ENCODE measurements at regions not wholly inside any gene's neighbourhood (a gene's known extent, or its start where the extent isn't known, plus 50 kb on each side); places are given as distances from the start of the nearest gene placed in this dataset.

DNA sequence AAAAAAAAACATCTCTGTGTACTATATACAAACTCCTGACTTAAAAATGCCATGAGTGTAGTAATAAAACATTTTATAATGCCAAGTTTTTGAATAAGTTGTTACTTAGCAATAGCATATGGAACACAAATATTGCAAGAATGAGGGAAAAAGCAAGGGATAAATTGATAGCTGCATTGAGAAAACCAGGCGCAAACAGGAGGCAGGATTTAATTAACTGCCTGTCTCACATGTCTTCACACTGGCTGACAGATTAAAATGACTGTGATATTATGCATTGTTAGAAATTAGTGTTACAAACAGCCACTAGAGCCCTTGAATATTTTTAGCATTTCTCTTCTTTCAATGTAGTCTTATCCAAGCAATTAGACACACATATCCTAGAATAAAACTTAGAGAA is 1817.5 kb upstream of the NUDT12 start:
- H3K36me3 Mint-ChIP-seq (ENCODE audit: low read depth): no peaks in the 10 kb centered on the region
- no peaks in the 10 kb centered on the region for H3K4me1 Mint-ChIP-seq
- intact Hi-C loops (cut with micrococcal nuclease): no loop called here
- H3K27ac Mint-ChIP-seq: no peak overlapping the region
- DNase-seq: no peak
- no peaks in the 10 kb centered on the region for H3K27me3 Mint-ChIP-seq
- H3K4me3 Mint-ChIP-seq: no peak overlapping the region
- H3K9me3 Mint-ChIP-seq: peaks cover 7% of the 10 kb centered on the region

DNA sequence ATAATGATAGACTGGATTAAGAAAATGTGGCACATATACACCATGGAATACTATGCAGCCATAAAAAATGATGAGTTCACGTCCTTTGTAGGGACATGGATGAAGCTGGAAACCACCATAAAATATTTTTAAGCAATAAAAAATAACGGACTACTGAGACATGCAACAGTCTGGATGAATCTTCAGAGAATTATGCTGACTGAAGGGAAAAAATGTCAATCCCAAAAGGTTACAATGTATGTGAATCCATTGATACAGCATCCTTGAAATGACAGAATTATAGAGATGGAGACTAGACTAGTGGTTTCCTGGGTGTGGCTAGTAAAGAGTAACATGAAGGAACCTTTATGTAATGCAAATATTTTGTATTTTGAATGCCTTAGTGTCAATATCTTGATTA is 1808.6 kb upstream of the NUDT12 start:
- no peaks in the 10 kb centered on the region for H3K9me3 Mint-ChIP-seq
- no peaks in the 10 kb centered on the region for H3K4me1 Mint-ChIP-seq
- no peaks in the 10 kb centered on the region for H3K36me3 Mint-ChIP-seq (ENCODE audit: low read depth)
- intact Hi-C loops (cut with micrococcal nuclease): no loop called here
- DNase-seq: no peak
- no peak overlapping the region for H3K27ac Mint-ChIP-seq
- no peaks in the 10 kb centered on the region for H3K27me3 Mint-ChIP-seq
- no peak overlapping the region for H3K4me3 Mint-ChIP-seq

DNA sequence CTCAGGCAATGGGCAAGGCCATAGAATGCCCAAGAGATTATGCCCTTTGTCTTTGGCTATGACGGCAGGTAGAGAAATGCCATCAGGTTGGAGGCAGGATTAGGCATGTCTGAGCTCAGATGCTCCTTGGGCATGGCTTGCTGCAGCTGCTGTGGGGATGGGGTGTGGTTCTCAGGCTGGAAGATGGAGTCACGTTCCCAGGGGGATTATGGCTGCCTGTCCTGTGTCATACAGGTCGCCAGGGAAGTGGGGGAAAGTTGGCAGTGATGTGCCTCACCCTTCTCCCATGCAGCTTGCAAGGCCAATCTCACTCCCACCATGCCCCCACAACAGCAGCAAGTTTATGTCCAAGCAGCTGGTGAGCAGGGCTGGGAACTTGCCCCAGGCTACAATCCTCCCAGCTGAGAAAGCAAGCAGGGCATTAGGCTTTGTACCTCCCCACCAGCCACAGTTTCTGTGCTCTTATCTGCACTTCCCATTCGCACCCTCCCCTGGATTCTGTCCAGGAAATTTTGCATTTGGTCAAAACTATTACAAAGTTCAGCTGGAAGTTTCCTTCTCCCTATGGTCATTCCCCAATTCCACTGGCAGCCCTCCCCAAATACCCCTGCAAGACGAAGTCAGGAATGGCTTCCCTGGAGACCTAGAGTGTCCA is 1788.0 kb upstream of the NUDT12 start:
- Mint-ChIP-seq H3K4me1 (no peaks in the 10 kb centered on the region), H3K9me3 (peaks cover 4% of the 10 kb centered on the region), H3K27ac (no peak overlapping the region), H3K36me3 (ENCODE audit: low read depth) (no peaks in the 10 kb centered on the region), H3K4me3 (no peak overlapping the region), H3K27me3 (no peaks in the 10 kb centered on the region)
- intact Hi-C loops (cut with micrococcal nuclease): no loop called here
- no peak for DNase-seq

DNA sequence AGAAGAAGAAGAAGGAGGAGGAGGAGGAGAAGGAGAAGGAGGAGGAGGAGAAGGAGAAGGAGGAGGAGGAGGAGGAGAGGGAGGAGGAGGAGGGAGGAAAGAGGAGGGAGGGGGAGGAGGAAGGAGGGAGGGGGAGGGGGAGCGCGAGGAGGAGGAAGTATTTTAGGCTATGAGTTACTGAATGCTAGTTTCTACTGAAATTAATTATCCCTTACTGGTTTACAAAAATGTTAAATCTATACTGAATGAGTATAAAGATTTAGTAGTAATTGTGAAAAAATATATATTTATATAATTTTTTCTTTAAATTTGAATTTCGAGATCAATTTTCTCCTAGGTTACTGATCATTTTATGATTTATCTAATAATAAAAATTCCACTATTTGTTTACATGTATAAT is 1769.0 kb upstream of the NUDT12 start:
- no peaks in the 10 kb centered on the region for H3K4me1 Mint-ChIP-seq
- no peaks in the 10 kb centered on the region for H3K9me3 Mint-ChIP-seq
- no peaks in the 10 kb centered on the region for H3K36me3 Mint-ChIP-seq (ENCODE audit: low read depth)
- no peak overlapping the region for H3K27ac Mint-ChIP-seq
- H3K4me3 Mint-ChIP-seq: no peak overlapping the region
- DNase-seq: no peak
- intact Hi-C loops (cut with micrococcal nuclease): no loop called here
- H3K27me3 Mint-ChIP-seq: no peaks in the 10 kb centered on the region

DNA sequence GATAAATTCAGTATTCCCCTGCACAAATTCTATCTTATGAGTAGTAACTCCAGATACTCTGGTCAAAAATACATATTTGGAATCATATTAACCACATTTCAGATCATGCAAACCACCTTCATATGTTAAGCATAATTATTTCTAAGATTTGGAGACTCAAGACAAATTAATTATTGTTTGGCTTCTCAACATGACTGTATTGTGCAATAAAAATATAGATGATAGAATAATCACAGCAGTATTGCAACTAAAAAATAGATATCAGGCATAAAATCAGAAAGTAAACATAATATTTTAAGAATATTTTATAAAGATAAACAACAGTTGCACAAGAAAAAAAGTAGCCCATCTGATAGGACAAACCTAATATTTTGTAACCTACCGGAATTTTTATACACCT is 1767.6 kb upstream of the NUDT12 start:
- Mint-ChIP-seq H3K36me3 (ENCODE audit: low read depth) (no peaks in the 10 kb centered on the region), H3K4me1 (no peaks in the 10 kb centered on the region), H3K4me3 (no peak overlapping the region), H3K9me3 (no peaks in the 10 kb centered on the region), H3K27me3 (no peaks in the 10 kb centered on the region), H3K27ac (no peak overlapping the region)
- DNase-seq: no peak
- intact Hi-C loops (cut with micrococcal nuclease): no loop called here

DNA sequence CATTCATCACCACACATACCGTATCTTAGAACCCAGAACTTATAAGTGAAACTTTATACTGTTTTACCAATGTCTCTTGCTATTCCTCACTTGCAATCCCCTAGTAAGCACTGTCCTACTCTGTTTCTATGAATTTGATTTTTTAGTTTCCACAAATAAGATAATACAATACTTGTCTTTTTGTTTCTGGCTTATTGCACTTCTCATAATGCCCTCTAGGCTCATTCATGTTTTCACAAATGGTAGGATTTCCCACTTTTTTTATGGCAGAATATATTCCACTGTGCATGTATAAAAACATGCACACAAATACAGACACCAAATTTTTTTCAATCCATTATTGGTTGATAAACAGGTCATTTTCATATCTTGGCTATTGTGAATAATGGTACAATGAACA is 1742.3 kb upstream of the NUDT12 start:
- no peak for DNase-seq
- Mint-ChIP-seq H3K4me3 (no peak overlapping the region), H3K9me3 (no peaks in the 10 kb centered on the region), H3K27me3 (no peaks in the 10 kb centered on the region), H3K36me3 (ENCODE audit: low read depth) (no peaks in the 10 kb centered on the region), H3K27ac (no peak overlapping the region), H3K4me1 (no peaks in the 10 kb centered on the region)
- intact Hi-C loops (cut with micrococcal nuclease): no loop called here

DNA sequence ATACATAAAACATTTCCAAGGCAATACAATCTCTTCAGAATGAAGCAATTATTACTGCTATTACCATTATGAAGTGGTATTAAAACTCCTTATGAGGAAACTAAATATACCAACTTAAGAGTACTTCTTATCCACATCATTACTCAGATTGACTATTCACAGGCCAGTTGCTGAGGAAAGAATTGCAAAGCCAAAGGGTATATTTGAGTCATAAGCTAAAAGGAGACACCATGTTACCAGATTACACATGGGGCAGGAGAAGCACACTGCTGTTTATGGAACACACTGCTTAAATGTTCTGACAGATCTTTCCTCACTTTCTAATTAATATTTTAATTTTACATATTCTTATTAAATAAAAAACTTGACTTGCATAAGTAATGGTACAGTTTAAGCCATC is 1726.4 kb upstream of the NUDT12 start:
- no peaks in the 10 kb centered on the region for H3K36me3 Mint-ChIP-seq (ENCODE audit: low read depth)
- H3K27ac Mint-ChIP-seq: no peak overlapping the region
- H3K4me1 Mint-ChIP-seq: no peaks in the 10 kb centered on the region
- intact Hi-C loops (cut with micrococcal nuclease): no loop called here
- no peak for DNase-seq
- no peaks in the 10 kb centered on the region for H3K27me3 Mint-ChIP-seq
- H3K4me3 Mint-ChIP-seq: no peak overlapping the region
- peaks cover 8% of the 10 kb centered on the region for H3K9me3 Mint-ChIP-seq

DNA sequence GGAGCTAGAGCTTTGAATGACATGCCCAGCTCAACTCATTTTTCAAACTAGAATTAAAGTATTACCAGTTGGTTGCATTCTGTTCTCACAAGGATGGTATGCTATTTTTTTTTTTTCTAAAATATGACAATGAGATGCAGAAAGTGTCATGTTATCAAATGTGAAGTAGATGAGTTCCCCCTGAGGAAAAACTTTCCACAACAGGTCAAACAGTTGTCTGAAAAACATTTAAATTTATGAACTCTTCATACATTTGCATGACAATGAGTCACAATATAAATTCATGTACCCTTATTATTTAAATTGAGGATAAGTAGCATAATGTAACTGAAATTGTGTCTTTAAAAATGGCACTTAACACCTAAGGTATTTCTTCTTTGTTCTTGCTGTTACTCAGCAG is 1720.5 kb upstream of the NUDT12 start:
- Mint-ChIP-seq H3K4me1 (no peaks in the 10 kb centered on the region), H3K27ac (no peak overlapping the region), H3K27me3 (no peaks in the 10 kb centered on the region), H3K9me3 (no peaks in the 10 kb centered on the region), H3K4me3 (no peak overlapping the region), H3K36me3 (ENCODE audit: low read depth) (no peaks in the 10 kb centered on the region)
- intact Hi-C loops (cut with micrococcal nuclease): no loop called here
- DNase-seq: no peak

DNA sequence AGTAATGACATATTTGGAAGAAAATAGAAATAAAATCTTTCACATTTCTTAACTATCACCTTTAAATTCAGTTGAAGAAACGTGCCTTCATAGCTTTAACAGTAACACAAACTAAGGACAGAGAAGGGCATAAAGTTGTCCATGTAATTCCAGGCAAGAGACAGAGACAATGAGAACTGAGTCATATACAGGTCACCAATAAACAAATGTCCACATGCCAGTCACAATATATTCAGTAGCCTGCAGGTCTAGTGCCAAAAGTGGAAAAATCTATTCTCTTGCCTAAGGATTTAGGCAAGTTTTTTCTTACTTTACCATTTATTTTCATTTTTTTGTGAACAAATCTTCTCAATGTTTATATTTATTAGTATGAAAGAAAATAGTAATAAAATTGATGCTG is 1711.5 kb upstream of the NUDT12 start:
- Mint-ChIP-seq H3K9me3 (peaks cover 12% of the 10 kb centered on the region), H3K27ac (no peak overlapping the region), H3K4me3 (no peak overlapping the region), H3K4me1 (no peaks in the 10 kb centered on the region), H3K36me3 (ENCODE audit: low read depth) (no peaks in the 10 kb centered on the region), H3K27me3 (no peaks in the 10 kb centered on the region)
- intact Hi-C loops (cut with micrococcal nuclease): no loop called here
- no peak for DNase-seq

DNA sequence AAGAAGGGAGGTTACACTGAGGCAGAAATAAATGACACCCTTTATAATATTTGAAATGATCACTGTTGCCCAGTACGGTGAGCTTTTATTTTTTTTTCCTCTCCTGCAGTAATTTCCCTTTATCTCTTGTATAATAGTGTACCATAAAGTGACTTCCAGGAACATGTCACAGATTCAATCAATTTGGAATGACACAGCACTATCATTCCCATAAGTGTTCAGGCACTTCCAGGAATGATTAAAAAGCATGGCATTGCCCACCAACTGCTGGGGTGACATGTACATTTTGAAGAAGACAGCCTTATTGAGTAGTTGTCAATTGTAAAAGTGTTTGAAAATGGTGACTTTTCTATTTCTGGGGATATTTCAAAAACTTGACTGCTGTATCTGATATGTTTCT is 1700.9 kb upstream of the NUDT12 start:
- intact Hi-C loops (cut with micrococcal nuclease): no loop called here
- Mint-ChIP-seq H3K27ac (no peak overlapping the region), H3K4me3 (no peak overlapping the region), H3K9me3 (peaks cover 7% of the 10 kb centered on the region), H3K27me3 (no peaks in the 10 kb centered on the region), H3K36me3 (ENCODE audit: low read depth) (no peaks in the 10 kb centered on the region), H3K4me1 (no peaks in the 10 kb centered on the region)
- DNase-seq: no peak

DNA sequence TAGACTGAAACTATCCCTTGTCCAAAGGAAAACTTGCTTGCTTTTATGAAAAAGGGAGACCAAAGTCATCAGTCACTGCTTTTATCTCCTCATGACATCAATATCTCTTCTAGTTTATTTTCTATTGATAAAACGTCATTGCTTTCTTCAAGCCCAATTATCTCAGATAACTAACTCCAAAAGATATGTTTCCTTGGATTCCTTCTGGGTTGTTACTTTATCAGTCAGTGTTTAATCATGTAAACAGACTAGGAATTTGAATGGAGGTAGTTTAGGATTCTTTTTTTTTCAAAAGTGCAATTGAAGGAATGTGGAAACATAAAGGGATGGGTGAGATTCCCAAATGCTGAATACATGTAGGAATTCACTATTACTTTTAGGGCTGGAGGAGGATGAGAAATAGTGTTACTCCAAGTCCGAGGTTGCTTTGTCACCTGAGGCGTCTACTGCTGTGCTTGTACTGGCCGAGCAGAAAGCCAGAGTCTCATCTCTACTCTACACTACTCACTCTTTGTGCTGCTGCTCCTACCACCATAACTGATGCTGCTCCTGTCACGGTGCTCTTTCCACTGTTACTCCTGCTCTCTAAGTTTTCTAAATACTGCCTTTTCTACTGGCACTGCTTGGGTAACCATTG is 1697.1 kb upstream of the NUDT12 start:
- H3K27ac Mint-ChIP-seq: no peak overlapping the region

DNA sequence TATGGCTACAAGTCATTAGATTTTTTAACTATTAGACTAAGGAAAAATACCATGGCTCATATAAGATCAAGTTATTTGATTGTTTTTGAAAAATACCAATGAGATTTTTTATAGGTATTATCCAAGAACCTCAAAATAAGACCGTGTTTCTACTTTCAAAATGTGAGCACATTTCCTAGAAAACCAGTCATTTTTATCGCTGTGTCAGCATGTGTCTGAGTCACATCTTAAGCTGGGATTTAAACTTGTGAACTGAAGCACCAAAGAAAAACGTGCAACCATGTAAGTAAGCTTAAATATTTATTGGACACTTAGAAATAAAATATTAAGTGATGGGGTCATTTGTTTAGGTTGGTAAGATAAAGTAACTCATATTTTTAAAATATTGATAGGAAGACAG is 1676.0 kb upstream of the NUDT12 start:
- intact Hi-C loops (cut with micrococcal nuclease): no loop called here
- no peak overlapping the region for H3K4me3 Mint-ChIP-seq
- no peaks in the 10 kb centered on the region for H3K36me3 Mint-ChIP-seq (ENCODE audit: low read depth)

More for the DNA sequence above, 1697.1 kb upstream of the NUDT12 start:
- no peak for DNase-seq
- Mint-ChIP-seq H3K27me3 (no peaks in the 10 kb centered on the region), H3K4me3 (no peak overlapping the region), H3K9me3 (no peaks in the 10 kb centered on the region), H3K4me1 (no peaks in the 10 kb centered on the region), H3K36me3 (ENCODE audit: low read depth) (no peaks in the 10 kb centered on the region)
- intact Hi-C loops (cut with micrococcal nuclease): no loop called here

DNA sequence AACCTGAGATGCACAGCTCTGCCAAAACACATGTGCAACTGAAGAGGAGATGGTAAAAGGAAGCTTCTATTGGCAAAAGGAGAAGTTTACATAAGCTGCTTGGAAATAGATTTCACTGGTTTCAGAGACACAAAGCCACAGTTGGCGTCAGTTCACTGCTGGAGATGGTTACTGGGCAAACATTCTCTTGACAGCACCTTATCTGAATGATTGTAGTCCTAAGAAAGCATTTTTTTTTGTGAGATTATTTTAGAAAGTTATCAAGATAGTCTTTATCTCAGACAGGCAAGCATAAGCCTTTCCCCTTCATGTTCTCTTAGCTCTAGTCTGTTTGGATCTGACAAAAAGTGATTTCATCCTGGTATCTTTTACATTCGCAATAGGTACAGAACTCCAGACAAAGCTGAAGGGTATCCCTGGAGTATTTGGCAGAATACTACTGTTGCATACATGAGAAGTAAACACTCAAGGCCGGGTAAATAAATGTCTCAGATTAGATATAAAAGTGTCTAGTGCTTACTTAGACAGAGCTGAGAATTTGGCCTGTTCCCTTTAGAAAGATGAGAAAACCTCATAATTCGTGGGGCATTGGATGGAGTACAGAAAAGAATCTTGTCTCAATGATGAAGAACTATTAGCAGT is 1668.0 kb upstream of the NUDT12 start:
- Mint-ChIP-seq H3K27ac (no peak overlapping the region), H3K4me1 (no peaks in the 10 kb centered on the region), H3K36me3 (ENCODE audit: low read depth) (no peaks in the 10 kb centered on the region), H3K4me3 (no peak overlapping the region), H3K27me3 (no peaks in the 10 kb centered on the region), H3K9me3 (no peaks in the 10 kb centered on the region)
- no peak for DNase-seq
- intact Hi-C loops (cut with micrococcal nuclease): no loop called here

More for the DNA sequence above, 1676.0 kb upstream of the NUDT12 start:
- Mint-ChIP-seq H3K9me3 (no peaks in the 10 kb centered on the region), H3K4me1 (no peaks in the 10 kb centered on the region), H3K27me3 (no peaks in the 10 kb centered on the region), H3K27ac (no peak overlapping the region)
- DNase-seq: no peak

DNA sequence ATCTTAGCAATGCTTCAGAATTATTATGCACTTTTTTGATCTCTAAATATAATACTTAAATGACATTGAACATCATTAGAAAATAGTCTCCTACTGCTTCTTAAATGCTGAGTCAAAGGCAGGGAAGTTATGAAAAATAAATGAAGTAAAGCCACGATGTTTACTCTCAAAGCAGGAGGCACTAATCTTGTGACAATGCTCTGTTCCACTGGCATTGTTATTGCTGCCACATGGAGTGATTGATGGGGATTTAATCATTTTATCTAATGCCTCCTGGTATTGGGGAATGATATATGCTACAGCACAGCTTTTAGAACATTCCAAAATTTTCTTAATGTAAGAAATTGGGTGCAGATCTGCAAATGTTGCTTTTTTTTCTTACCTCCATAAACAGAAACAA is 1655.4 kb upstream of the NUDT12 start:
- DNase-seq: no peak
- Mint-ChIP-seq H3K27ac (no peak overlapping the region), H3K27me3 (no peaks in the 10 kb centered on the region), H3K36me3 (ENCODE audit: low read depth) (no peaks in the 10 kb centered on the region), H3K4me1 (no peaks in the 10 kb centered on the region), H3K4me3 (no peak overlapping the region), H3K9me3 (no peaks in the 10 kb centered on the region)
- intact Hi-C loops (cut with micrococcal nuclease): no loop called here

DNA sequence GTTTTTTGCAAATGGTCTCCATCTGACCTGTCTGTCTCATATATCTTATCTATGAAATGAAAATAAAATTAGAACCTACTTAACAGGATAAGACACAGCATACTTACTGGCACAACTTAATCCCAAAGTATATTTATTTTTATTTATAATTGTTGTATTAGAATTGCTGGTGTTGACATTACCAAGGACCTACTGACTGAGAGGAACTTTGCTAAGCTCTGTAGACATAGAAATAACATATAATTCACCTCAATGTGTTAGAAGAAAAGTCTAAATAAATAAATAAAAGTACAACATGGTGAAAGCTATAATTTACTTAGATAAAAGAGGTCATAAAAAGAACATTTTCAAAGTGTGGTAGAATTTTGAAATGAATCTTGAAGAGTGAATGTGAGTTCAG is 1650.5 kb upstream of the NUDT12 start:
- H3K27me3 Mint-ChIP-seq: no peaks in the 10 kb centered on the region
- H3K4me1 Mint-ChIP-seq: no peaks in the 10 kb centered on the region
- H3K9me3 Mint-ChIP-seq: peaks cover 3% of the 10 kb centered on the region
- H3K36me3 Mint-ChIP-seq (ENCODE audit: low read depth): no peaks in the 10 kb centered on the region
- no peak overlapping the region for H3K27ac Mint-ChIP-seq
- no peak for DNase-seq
- no peak overlapping the region for H3K4me3 Mint-ChIP-seq
- intact Hi-C loops (cut with micrococcal nuclease): no loop called here

Measured in activated CD4-positive, alpha-beta T cell treated with anti-CD3 and anti-CD28 coated beads, Interleukin-2, amount 10 ng/mL, durations not matched to agents 24 days and 14 days (primary cell).